Trophoblast cell (in vitro differentiated cells and primary cell): ENCODE measurements at regions not wholly inside any gene's neighbourhood (a gene's known extent, or its start where the extent isn't known, plus 50 kb on each side); places are given as distances from the start of the nearest gene placed in this dataset.

ENCODE experiments used
- DNase-seq, 2 donors: peaks; one replicate each; pipeline ENCODE4 v3.0.0-alpha.2; 2016
- H2AFZ ChIP-seq: 2 replicates; pipeline ENCODE4 v1.6.1; 2013; ENCODE audit warnings: low read length, moderate library complexity, mild to moderate bottlenecking; ENCODE audit not compliant: insufficient read depth, poor library complexity
- H2AK5ac ChIP-seq: 2 replicates; pipeline ENCODE4 v1.6.1; 2013; ENCODE audit warnings: mild to moderate bottlenecking, low read length
- H2BK120ac ChIP-seq: 2 replicates; pipeline ENCODE4 v1.6.1; 2013; ENCODE audit warnings: low read length, mild to moderate bottlenecking, moderate library complexity; ENCODE audit not compliant: insufficient read depth, poor library complexity
- H2BK12ac ChIP-seq: 2 replicates; pipeline ENCODE4 v1.6.1; 2013; ENCODE audit warnings: mild to moderate bottlenecking, low read length, moderate library complexity
- H2BK5ac ChIP-seq: 2 replicates; pipeline ENCODE4 v1.6.1; 2013; ENCODE audit warnings: low read length, low read depth, moderate library complexity, mild to moderate bottlenecking; ENCODE audit not compliant: poor library complexity
- H3K14ac ChIP-seq: 2 replicates; pipeline ENCODE4 v1.6.1; 2013; ENCODE audit warnings: mild to moderate bottlenecking, low read length
- H3K18ac ChIP-seq: 2 replicates; pipeline ENCODE4 v1.6.1; 2013; ENCODE audit warnings: mild to moderate bottlenecking, low read length
- H3K23ac ChIP-seq: 2 replicates; pipeline ENCODE4 v1.6.1; 2013; ENCODE audit warnings: low read length
- H3K27ac ChIP-seq: 2 replicates; pipeline ENCODE4 v1.5.1; 2013; ENCODE audit warnings: low read depth, mild to moderate bottlenecking, inconsistent platforms, low read length, moderate library complexity
- H3K27me3 ChIP-seq: 2 replicates; pipeline ENCODE4 v1.6.1; 2013; ENCODE audit warnings: inconsistent platforms, mild to moderate bottlenecking, low read length, moderate library complexity; ENCODE audit not compliant: insufficient read depth
- H3K36me3 ChIP-seq, 2 experiments: 1 replicate in 1 of 2; 2 replicates in 1 of 2; pipeline ENCODE4 v1.6.1; 2013; ENCODE audit warnings: low read length in 2 of 2, mild to moderate bottlenecking in 2 of 2, moderate library complexity in 1 of 2; ENCODE audit not compliant: insufficient read depth in 2 of 2, control insufficient read depth in 1 of 2
- H3K4ac ChIP-seq: 2 replicates; pipeline ENCODE4 v1.6.1; 2013; ENCODE audit warnings: low read depth, mild to moderate bottlenecking, low read length, moderate library complexity
- H3K4me1 ChIP-seq, 2 experiments: 1 replicate in 1 of 2; 2 replicates in 1 of 2; pipeline ENCODE4 v1.6.1; 2013; ENCODE audit warnings: low read length in 2 of 2, mild to moderate bottlenecking in 2 of 2, moderate library complexity in 1 of 2; ENCODE audit not compliant: insufficient read depth in 2 of 2, control insufficient read depth in 1 of 2
- H3K4me2 ChIP-seq: 2 replicates; pipeline ENCODE4 v1.6.1; 2013; ENCODE audit warnings: inconsistent platforms, mild to moderate bottlenecking, low read length, moderate library complexity
- H3K4me3 ChIP-seq: 2 replicates; pipeline ENCODE4 v1.5.1; 2013; ENCODE audit warnings: mild to moderate bottlenecking, low read depth, low read length, inconsistent platforms
- H3K79me1 ChIP-seq: one replicate; pipeline ENCODE4 v1.6.1; 2013; ENCODE audit warnings: low read length
- H3K79me2 ChIP-seq: 2 replicates; pipeline ENCODE4 v1.6.1; 2013; ENCODE audit warnings: low read length, mild to moderate bottlenecking; ENCODE audit not compliant: control insufficient read depth, insufficient read depth, poor library complexity
- H3K9ac ChIP-seq: 2 replicates; pipeline ENCODE4 v1.6.1; 2013; ENCODE audit warnings: mild to moderate bottlenecking, low read length
- H3K9me3 ChIP-seq: 2 replicates; pipeline ENCODE4 v1.6.1; 2013; ENCODE audit warnings: low read depth, mild to moderate bottlenecking, control low read depth, inconsistent platforms, low read length; ENCODE audit not compliant: insufficient read depth
- H4K12ac ChIP-seq: 2 replicates; pipeline ENCODE4 v1.6.1; 2013; ENCODE audit warnings: low read depth, mild to moderate bottlenecking, low read length, moderate library complexity
- H4K8ac ChIP-seq: 2 replicates; pipeline ENCODE4 v1.6.1; 2013; ENCODE audit warnings: low read depth, mild to moderate bottlenecking, low read length, moderate library complexity
- H4K91ac ChIP-seq: one replicate; pipeline ENCODE4 v1.6.1; 2013; ENCODE audit warnings: low read depth, mild to moderate bottlenecking, low read length, moderate library complexity
- WGBS: extraction: QIAGEN DNeasy Blood & Tissue Kit; methylation state at CpG from one replicate; pipeline ENCODE4 v1.1.7; 2013; ENCODE audit warnings: missing lambda C conversion rate; ENCODE audit not compliant: insufficient read length, insufficient coverage; ENCODE audit errors: extremely low coverage; 5-methylcytosine and 5-hydroxymethylcytosine counted together

DNA sequence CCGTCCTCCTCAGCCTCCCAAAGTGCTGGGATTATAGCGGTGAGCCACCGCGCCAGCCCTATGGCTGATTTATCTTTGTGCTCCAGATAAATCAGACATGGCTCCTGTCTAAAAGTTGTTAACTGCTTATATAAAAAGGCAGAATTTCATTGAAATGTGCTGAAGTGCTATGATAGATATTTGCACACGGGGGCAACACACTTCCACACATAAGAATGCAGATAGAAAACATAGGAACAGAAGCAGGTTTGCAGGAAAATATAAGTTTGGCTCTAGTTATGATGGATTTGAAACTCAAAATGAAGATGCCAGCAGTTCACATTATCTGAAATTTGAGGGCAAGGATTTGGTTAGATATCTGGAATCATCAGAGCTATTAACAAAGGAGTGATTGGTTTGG lies 163.1 kb upstream of the SLITRK2 start:
- Histone ChIP-seq H3K9me3 (no peaks in the 10 kb centered on the region), H3K4me2 (no peak overlapping the region), H2AK5ac (no peak overlapping the region), H3K4me3 (no peak overlapping the region), H2BK12ac (no peak overlapping the region), H3K27me3 (no peaks in the 10 kb centered on the region), H3K18ac (no peak overlapping the region), H3K14ac (no peak overlapping the region), H3K36me3 (no peaks in the 10 kb centered on the region), H3K79me2 (no peaks in the 10 kb centered on the region), H2AFZ (no peak overlapping the region), H3K9ac (no peak overlapping the region), H4K8ac (no peak overlapping the region), H3K79me1 (no peaks in the 10 kb centered on the region), H3K4me1 (no peaks in the 10 kb centered on the region), H3K4ac (no peak overlapping the region), H2BK120ac (no peak overlapping the region), H2BK5ac (no peak overlapping the region), H4K91ac (no peak overlapping the region), H3K27ac (no peak overlapping the region), H4K12ac (no peak overlapping the region), H3K23ac (no peak overlapping the region)
- no CpG with 5 or more reads among the region's 5 CpGs for WGBS
- DNase-seq: no peak

DNA sequence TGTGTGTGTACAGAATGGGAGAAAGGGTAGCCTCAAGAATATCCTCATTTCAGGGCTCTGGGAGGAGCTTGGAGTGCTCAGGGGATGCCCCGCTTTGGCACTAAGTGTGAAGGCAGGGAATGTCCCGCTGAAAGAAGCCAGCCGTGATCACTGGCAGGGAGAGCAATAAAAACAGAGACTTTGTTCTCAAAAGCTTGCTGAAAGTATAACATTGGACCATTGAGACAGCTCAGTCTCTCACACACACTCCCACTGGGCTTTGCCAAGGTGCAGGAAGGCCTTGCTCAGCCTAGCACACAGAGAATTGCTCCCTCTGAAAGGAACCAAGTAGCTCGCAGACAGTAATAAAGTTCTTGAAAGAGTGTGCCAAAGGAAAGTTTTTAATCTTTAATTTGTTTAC lies 143.8 kb upstream of the SLITRK2 start:
- Histone ChIP-seq H3K9ac (no peak overlapping the region), H3K4me3 (no peak overlapping the region), H3K4me1 (no peaks in the 10 kb centered on the region), H3K79me2 (no peaks in the 10 kb centered on the region), H3K79me1 (no peaks in the 10 kb centered on the region), H3K4me2 (no peak overlapping the region), H2BK120ac (no peak overlapping the region), H3K9me3 (no peaks in the 10 kb centered on the region), H2AK5ac (no peak overlapping the region), H4K8ac (no peak overlapping the region), H2BK12ac (no peak overlapping the region), H3K27me3 (no peaks in the 10 kb centered on the region), H4K12ac (no peak overlapping the region), H2AFZ (no peak overlapping the region), H3K4ac (no peak overlapping the region), H4K91ac (no peak overlapping the region), H3K27ac (no peak overlapping the region), H3K18ac (no peak overlapping the region), H3K14ac (no peak overlapping the region), H3K23ac (no peak overlapping the region), H3K36me3 (no peaks in the 10 kb centered on the region), H2BK5ac (no peak overlapping the region)
- WGBS: no CpG with 5 or more reads among the region's 4 CpGs
- no peak for DNase-seq

DNA sequence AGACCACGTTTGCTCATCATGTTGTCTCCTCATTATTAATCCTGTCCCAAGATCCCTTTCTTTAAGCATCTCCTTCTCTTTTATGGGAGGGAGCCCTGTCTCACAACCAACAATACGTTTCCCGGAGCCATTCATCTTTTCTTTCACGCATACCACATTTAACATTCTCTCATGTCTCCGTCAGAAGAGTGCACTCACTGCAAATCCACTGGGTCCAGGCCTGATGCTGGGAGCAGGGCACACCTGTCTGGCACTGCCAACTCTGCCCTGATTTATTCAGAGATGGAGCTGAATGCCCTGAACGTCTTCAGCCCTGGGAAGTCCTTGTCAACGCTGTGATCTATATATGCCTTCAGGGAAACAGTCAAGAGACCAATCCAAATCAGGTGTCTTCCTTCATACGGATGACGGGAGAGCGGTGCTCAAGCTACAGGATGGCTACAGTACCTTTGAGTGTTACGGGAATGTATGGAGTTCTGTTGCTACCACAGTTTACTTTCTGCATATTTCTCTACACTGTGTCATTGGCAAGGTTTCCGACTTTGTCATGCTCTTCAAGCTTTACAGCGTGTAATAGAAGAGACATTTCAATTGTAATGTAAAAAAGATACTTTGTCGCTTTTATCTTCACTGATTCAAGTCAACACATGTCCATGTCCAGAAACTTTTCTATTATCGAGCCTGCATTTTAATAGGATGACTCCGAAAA lies 140.4 kb upstream of the SLITRK2 start:
- no peak overlapping the region for H3K4me2 ChIP-seq
- no peaks in the 10 kb centered on the region for H3K36me3 ChIP-seq
- no peak overlapping the region for H3K27ac ChIP-seq
- H2BK12ac ChIP-seq: no peak overlapping the region
- H2AK5ac ChIP-seq: no peak overlapping the region
- H4K8ac ChIP-seq: no peak overlapping the region
- WGBS: no CpG with 5 or more reads among the region's 16 CpGs
- no peak overlapping the region for H3K23ac ChIP-seq
- no peaks in the 10 kb centered on the region for H3K79me2 ChIP-seq
- H3K9me3 ChIP-seq: no peaks in the 10 kb centered on the region
- H2AFZ ChIP-seq: no peak overlapping the region
- no peaks in the 10 kb centered on the region for H3K4me1 ChIP-seq
- H3K27me3 ChIP-seq: no peaks in the 10 kb centered on the region
- no peak overlapping the region for H2BK120ac ChIP-seq
- H3K79me1 ChIP-seq: no peaks in the 10 kb centered on the region
- no peak overlapping the region for H4K12ac ChIP-seq
- no peak overlapping the region for H3K18ac ChIP-seq
- H3K9ac ChIP-seq: no peak overlapping the region
- H3K4me3 ChIP-seq: no peak overlapping the region
- H4K91ac ChIP-seq: no peak overlapping the region
- no peak overlapping the region for H3K4ac ChIP-seq
- DNase-seq: no peak
- no peak overlapping the region for H2BK5ac ChIP-seq
- H3K14ac ChIP-seq: no peak overlapping the region

DNA sequence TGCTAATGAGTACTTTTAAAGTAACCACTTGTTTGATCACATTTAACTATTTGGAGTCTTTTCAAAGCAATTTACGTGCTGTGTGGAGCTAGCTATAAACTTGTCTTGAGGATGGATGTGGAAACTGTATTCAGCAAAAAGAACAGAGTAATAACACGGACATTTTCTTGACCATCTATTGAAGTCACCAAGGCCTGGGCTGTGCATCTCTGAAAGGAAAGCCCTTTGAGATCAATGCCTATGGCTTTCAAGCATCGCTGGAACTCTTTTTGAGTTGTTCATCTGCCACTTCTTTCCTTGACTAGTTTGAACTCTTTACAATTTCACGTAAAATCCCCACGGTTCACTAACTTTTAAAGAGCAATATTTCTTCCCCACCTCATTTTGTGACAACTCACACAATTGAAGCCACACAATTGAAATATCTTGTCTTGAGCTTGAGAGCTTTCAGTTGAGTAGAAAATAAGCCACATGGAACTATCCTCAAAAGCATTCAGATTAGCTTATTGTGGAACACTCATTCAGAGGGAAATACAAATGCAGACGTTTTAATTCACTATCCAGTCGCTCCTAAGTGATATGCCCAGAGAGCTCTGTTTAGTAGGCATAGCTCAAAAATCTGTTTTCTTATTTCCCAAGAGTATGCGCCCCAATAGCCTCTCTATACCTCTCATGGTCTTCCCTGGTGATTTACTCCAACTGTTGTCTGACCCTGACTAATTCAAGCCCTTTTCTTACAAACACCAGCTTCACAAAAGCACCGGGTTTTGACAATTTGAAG lies 134.9 kb upstream of the SLITRK2 start:
- Histone ChIP-seq H3K79me2 (no peaks in the 10 kb centered on the region), H2BK120ac (no peak overlapping the region), H3K14ac (no peak overlapping the region), H4K91ac (no peak overlapping the region), H4K12ac (no peak overlapping the region), H3K4me2 (no peak overlapping the region), H2AFZ (no peak overlapping the region), H2AK5ac (no peak overlapping the region), H3K27me3 (no peaks in the 10 kb centered on the region), H3K18ac (no peak overlapping the region), H3K4ac (no peak overlapping the region), H3K79me1 (no peaks in the 10 kb centered on the region), H3K4me3 (no peak overlapping the region), H3K9ac (no peak overlapping the region), H3K4me1 (no peaks in the 10 kb centered on the region), H3K27ac (no peak overlapping the region), H3K9me3 (no peaks in the 10 kb centered on the region), H3K36me3 (no peaks in the 10 kb centered on the region), H2BK12ac (no peak overlapping the region), H3K23ac (no peak overlapping the region), H2BK5ac (no peak overlapping the region), H4K8ac (no peak overlapping the region)
- no CpG with 5 or more reads among the region's 9 CpGs for WGBS
- no peak for DNase-seq
